Fibroblast of the aortic adventitia (primary cell): ENCODE measurements at regions not wholly inside any gene's neighbourhood (a gene's known extent, or its start where the extent isn't known, plus 50 kb on each side); places are given as distances from the start of the nearest gene placed in this dataset.

Experiments
- DNase-seq: peaks from one replicate; pipeline ENCODE4 v3.0.0-alpha.2; 2010; ENCODE audit warnings: low read depth
- H3K4me3 ChIP-seq: 2 replicates; pipeline ENCODE4 v1.5.1; 2011; ENCODE audit warnings: low read depth, mild to moderate bottlenecking, control low read depth, low read length, moderate library complexity
- CTCF ChIP-seq: IDR thresholded peaks from 2 replicates; pipeline ENCODE4 v1.5.1; 2011; ENCODE audit warnings: mild to moderate bottlenecking, low read length, control low read depth, inconsistent platforms; ENCODE audit not compliant: insufficient read depth

GRCh38 chr18:10386956-10387355 is 67.5 kb upstream of the APCDD1 start:
- TF ChIP-seq CTCF = no peak
- no peak overlapping the region for H3K4me3 ChIP-seq
- peak; percentile 38 for DNase-seq

- no peak for TF ChIP-seq CTCF
- H3K4me3 ChIP-seq = no peak overlapping the region
- DNase-seq = peak; percentile 4
Observed at GRCh38 chr18:10387399-10387798, 67.0 kb upstream of the APCDD1 start.

- TF ChIP-seq CTCF = no peak
- H3K4me3 ChIP-seq = no peak overlapping the region
- DNase-seq = no peak
Observed at GRCh38 chr18:10388373-10388772, 66.1 kb upstream of the APCDD1 start.

- no peak for DNase-seq
- no peak overlapping the region for H3K4me3 ChIP-seq
- TF ChIP-seq CTCF = no peak
Observed at GRCh38 chr18:10391506-10391905, 62.9 kb upstream of the APCDD1 start.

GRCh38 chr18:10397004-10397403 is 57.4 kb upstream of the APCDD1 start:
- no peak overlapping the region for H3K4me3 ChIP-seq
- no peak for TF ChIP-seq CTCF
- no peak for DNase-seq

- no peak overlapping the region for H3K4me3 ChIP-seq
- DNase-seq = no peak
- no peak for TF ChIP-seq CTCF
Observed at GRCh38 chr18:10398571-10398970, 55.9 kb upstream of the APCDD1 start.

GRCh38 chr18:10399465-10399864 is 55.0 kb upstream of the APCDD1 start:
- H3K4me3 ChIP-seq = no peak overlapping the region
- no peak for TF ChIP-seq CTCF
- no peak for DNase-seq
